GM23338 (cell line): ENCODE measurements at regions not wholly inside any gene's neighbourhood (a gene's known extent, or its start where the extent isn't known, plus 50 kb on each side); places are given as distances from the start of the nearest gene placed in this dataset.

Experiments used
- ATAC-seq: fragments of 200-7000 bp; cut with Tn5 transposase; 3 replicates; pipeline ENCODE4 v1.9.1; 2020
- DNase-seq: peaks from one replicate; pipeline ENCODE4 v3.0.0-alpha.2; 2015; ENCODE audit warnings: low spot score
- H2AFZ ChIP-seq: fragments of 200-600 bp; sonication (generic); 2 replicates; pipeline ENCODE4 v1.8.0; 2016; ENCODE audit warnings: antibody characterized with exemption, mild to moderate bottlenecking, moderate library complexity
- H3F3A ChIP-seq: fragments of 200-600 bp; sonication (generic); replicated peaks from 2 replicates; pipeline ENCODE4 v1.8.0; 2017; ENCODE audit warnings: antibody characterized with exemption, mixed run types, low read depth
- H3K27ac ChIP-seq: fragments of 200-600 bp; sonication (generic); 2 replicates; pipeline ENCODE4 v1.6.1; 2016; ENCODE audit warnings: low read depth
- H3K27me3 ChIP-seq: fragments of 200-600 bp; sonication (generic); 2 replicates; pipeline ENCODE4 v1.8.0; 2016; ENCODE audit warnings: mild to moderate bottlenecking, mixed run types, moderate library complexity; ENCODE audit not compliant: insufficient read depth
- H3K36me3 ChIP-seq: fragments of 200-600 bp; sonication (generic); 2 replicates; pipeline ENCODE4 v1.8.0; 2016; ENCODE audit warnings: mild to moderate bottlenecking; ENCODE audit not compliant: insufficient read depth
- H3K4me1 ChIP-seq: fragments of 200-600 bp; sonication (generic); 2 replicates; pipeline ENCODE4 v1.8.0; 2016; ENCODE audit warnings: mild to moderate bottlenecking, moderate library complexity; ENCODE audit not compliant: insufficient read depth
- H3K4me2 ChIP-seq: fragments of 200-600 bp; sonication (generic); 2 replicates; pipeline ENCODE4 v1.7.1; 2017; ENCODE audit warnings: mixed run types
- H3K4me3 ChIP-seq: fragments of 200-600 bp; sonication (generic); 2 replicates; pipeline ENCODE4 v1.6.1; 2016; ENCODE audit warnings: mixed run types
- H3K79me2 ChIP-seq: fragments of 200-600 bp; sonication (generic); replicated peaks from 2 replicates; pipeline ENCODE4 v1.8.0; 2017; ENCODE audit warnings: mild to moderate bottlenecking; ENCODE audit not compliant: insufficient read depth
- H3K9me2 ChIP-seq: fragments of 200-600 bp; sonication (generic); 2 replicates; pipeline ENCODE4 v1.8.0; 2017; ENCODE audit not compliant: insufficient read depth
- H4K20me1 ChIP-seq: fragments of 200-600 bp; sonication (generic); replicated peaks from 2 replicates; pipeline ENCODE4 v1.8.0; 2017; ENCODE audit warnings: mild to moderate bottlenecking; ENCODE audit not compliant: insufficient read depth
- H3K27ac Mint-ChIP-seq: 2 replicates; pipeline ENCODE4 v1.8.0; 2020; ENCODE audit warnings: inconsistent platforms, mild to moderate bottlenecking, moderate library complexity, mixed read lengths
- H3K27me3 Mint-ChIP-seq: 3 replicates; pipeline ENCODE4 v1.8.0; 2022; ENCODE audit warnings: low read depth, mild to moderate bottlenecking, moderate library complexity, mixed read lengths, inconsistent platforms; ENCODE audit not compliant: insufficient read depth, poor library complexity
- H3K36me3 Mint-ChIP-seq: 3 replicates; pipeline ENCODE4 v1.8.0; 2021; ENCODE audit warnings: low read depth, mild to moderate bottlenecking, inconsistent platforms, moderate library complexity, mixed read lengths
- H3K4me1 Mint-ChIP-seq: 3 replicates; pipeline ENCODE4 v1.8.0; 2020; ENCODE audit warnings: mild to moderate bottlenecking, inconsistent platforms, mixed read lengths
- H3K4me3 Mint-ChIP-seq: 3 replicates; pipeline ENCODE4 v1.8.0; 2021; ENCODE audit warnings: moderate library complexity, mild to moderate bottlenecking, inconsistent platforms, mixed read lengths
- H3K9me3 Mint-ChIP-seq: 3 replicates; pipeline ENCODE4 v1.8.0; 2020; ENCODE audit warnings: moderate library complexity, mild to moderate bottlenecking, inconsistent platforms, mixed read lengths
- CREB1 ChIP-seq: fragments of 250-450 bp; sonication (Bioruptor Pico); IDR thresholded peaks from 2 replicates; pipeline ENCODE4 v1.5.0; 2020; ENCODE audit warnings: low read depth, mild to moderate bottlenecking, moderate library complexity
- CTCF ChIP-seq, 2 experiments: fragments of 200-600 bp in 1 of 2; sonication (generic) in 1 of 2; conservative IDR thresholded peaks; 2 replicates each; pipeline versions ENCODE4 v1.5.1 to v1.6.1; 2016 to 2017; ENCODE audit warnings: antibody characterized with exemption in 2 of 2, low read depth in 2 of 2, mild to moderate bottlenecking in 2 of 2, moderate library complexity in 1 of 2
- EZH2 ChIP-seq: fragments of 200-600 bp; sonication (generic); IDR thresholded peaks from one replicate; pipeline ENCODE4 v1.8.0; 2017; ENCODE audit warnings: antibody characterized with exemption, mild to moderate bottlenecking, low read depth; ENCODE audit not compliant: unreplicated experiment
- EZH2phosphoT487 ChIP-seq: fragments of 200-600 bp; sonication (generic); IDR thresholded peaks from one replicate; pipeline ENCODE4 v1.8.1; 2018; ENCODE audit warnings: antibody characterized with exemption; ENCODE audit not compliant: unreplicated experiment
- JUNB ChIP-seq: IDR thresholded peaks from one replicate; pipeline ENCODE4 v1.6.1; 2016; ENCODE audit warnings: antibody characterized with exemption; ENCODE audit not compliant: unreplicated experiment
- NANOG ChIP-seq: IDR thresholded peaks from 2 replicates; pipeline ENCODE4 v1.6.1; 2016; ENCODE audit warnings: antibody characterized with exemption, borderline replicate concordance
- POLR2AphosphoS5 ChIP-seq: IDR thresholded peaks from 2 replicates; pipeline ENCODE4 v1.6.1; 2016; ENCODE audit warnings: antibody characterized with exemption, low read depth
- REST ChIP-seq: IDR thresholded peaks from one replicate; pipeline ENCODE4 v1.6.1; 2018; ENCODE audit warnings: antibody characterized with exemption; ENCODE audit not compliant: unreplicated experiment
- STAT1 ChIP-seq: IDR thresholded peaks from one replicate; pipeline ENCODE4 v1.6.1; 2016; ENCODE audit warnings: antibody characterized with exemption; ENCODE audit not compliant: unreplicated experiment
- ZNF114 ChIP-seq: fragments of 250-450 bp; sonication (Bioruptor Pico); IDR thresholded peaks from 2 replicates; pipeline ENCODE4 v1.5.0; 2020; ENCODE audit warnings: mild to moderate bottlenecking, moderate library complexity
- ZNF331 ChIP-seq: fragments of 250-450 bp; sonication (Bioruptor Pico); IDR thresholded peaks from 2 replicates; pipeline ENCODE4 v1.5.0; 2020; ENCODE audit warnings: low read depth, mild to moderate bottlenecking, moderate library complexity
- ZNF462 ChIP-seq: fragments of 250-450 bp; sonication (Bioruptor Pico); IDR thresholded peaks from 2 replicates; pipeline ENCODE4 v1.5.0; 2020; ENCODE audit warnings: mild to moderate bottlenecking, moderate library complexity
- TF ChIP-seq, protein P1 (sequence below): IDR thresholded peaks from 2 replicates; pipeline ENCODE4 v1.6.1; 2016; ENCODE audit warnings: antibody characterized with exemption

- Histone ChIP-seq H3K4me3 (no peak overlapping the region), H3K36me3 (no peaks in the 10 kb centered on the region), H3K9me2 (no peaks in the 10 kb centered on the region), H3K27ac (no peak overlapping the region), H3K4me2 (no peak overlapping the region), H3F3A (no peaks in the 10 kb centered on the region), H3K27me3 (no peaks in the 10 kb centered on the region), H4K20me1 (no peaks in the 10 kb centered on the region), H2AFZ (no peak overlapping the region), H3K79me2 (no peaks in the 10 kb centered on the region), H3K4me1 (no peaks in the 10 kb centered on the region)
- no peak for TF ChIP-seq STAT1
- no peak for TF ChIP-seq ZNF114 (CRISPR knock-in tag)
- TF ChIP-seq CREB1 (CRISPR knock-in tag) = no peak
- TF ChIP-seq JUNB = no peak
- TF ChIP-seq ZNF331 (CRISPR knock-in tag) = no peak
- no peak for TF ChIP-seq NANOG
- no peak for TF ChIP-seq REST
- TF ChIP-seq, protein P1, sequence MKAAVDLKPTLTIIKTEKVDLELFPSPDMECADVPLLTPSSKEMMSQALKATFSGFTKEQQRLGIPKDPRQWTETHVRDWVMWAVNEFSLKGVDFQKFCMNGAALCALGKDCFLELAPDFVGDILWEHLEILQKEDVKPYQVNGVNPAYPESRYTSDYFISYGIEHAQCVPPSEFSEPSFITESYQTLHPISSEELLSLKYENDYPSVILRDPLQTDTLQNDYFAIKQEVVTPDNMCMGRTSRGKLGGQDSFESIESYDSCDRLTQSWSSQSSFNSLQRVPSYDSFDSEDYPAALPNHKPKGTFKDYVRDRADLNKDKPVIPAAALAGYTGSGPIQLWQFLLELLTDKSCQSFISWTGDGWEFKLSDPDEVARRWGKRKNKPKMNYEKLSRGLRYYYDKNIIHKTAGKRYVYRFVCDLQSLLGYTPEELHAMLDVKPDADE = no peak
- TF ChIP-seq EZH2 = no peak
- TF ChIP-seq CTCF (conservative IDR thresholded peaks at IDR 0.05; ENCODE audit: low read depth in 2 of 2) = no peak
- no peak for TF ChIP-seq ZNF462
- no peak for TF ChIP-seq POLR2AphosphoS5
- TF ChIP-seq EZH2phosphoT487 = no peak
- Mint-ChIP-seq H3K4me3 (no peak overlapping the region), H3K9me3 (peaks cover 21% of the 10 kb centered on the region; the same call in 2 of the 3 replicates), H3K27me3 (peaks cover 11% of the 10 kb centered on the region), H3K4me1 (peaks cover 12% of the 10 kb centered on the region), H3K36me3 (peaks cover 6% of the 10 kb centered on the region; the same call in 1 of the 3 replicates), H3K27ac (no peak overlapping the region)
- ATAC-seq = no peak
- no peak for DNase-seq
These were observed 78.6 kb downstream of the RTL6 start for GRCh38 chr22:44419429-44419828.
